ENCODE measurements at regions not wholly inside any gene's neighbourhood (a gene's known extent, or its start where the extent isn't known, plus 50 kb on each side); places are given as distances from the start of the nearest gene placed in this dataset.

DNA sequence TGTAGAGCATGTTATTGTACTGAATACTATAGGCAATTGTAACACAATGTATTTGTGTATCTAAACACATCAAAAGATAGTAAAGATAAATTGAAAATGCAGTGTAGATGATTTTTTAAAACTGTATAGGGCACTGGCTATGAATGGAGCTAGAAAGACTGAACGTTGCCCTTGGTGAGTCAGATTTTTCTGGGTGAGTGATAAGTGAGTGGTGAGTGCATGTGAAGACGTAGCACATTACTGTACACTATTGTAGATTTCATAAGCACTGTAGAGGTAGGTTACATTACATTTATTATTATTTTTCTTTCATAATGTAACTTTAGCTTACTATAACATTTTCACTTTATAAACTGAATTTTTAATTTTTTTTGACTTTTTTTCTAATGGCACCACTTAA lies 1491.6 kb downstream of the TECRL start:
- no peak for TF ChIP-seq EZH2 (IDR thresholded peaks at IDR 0.05; ENCODE audit: borderline replicate concordance)
- TF ChIP-seq, protein P1, sequence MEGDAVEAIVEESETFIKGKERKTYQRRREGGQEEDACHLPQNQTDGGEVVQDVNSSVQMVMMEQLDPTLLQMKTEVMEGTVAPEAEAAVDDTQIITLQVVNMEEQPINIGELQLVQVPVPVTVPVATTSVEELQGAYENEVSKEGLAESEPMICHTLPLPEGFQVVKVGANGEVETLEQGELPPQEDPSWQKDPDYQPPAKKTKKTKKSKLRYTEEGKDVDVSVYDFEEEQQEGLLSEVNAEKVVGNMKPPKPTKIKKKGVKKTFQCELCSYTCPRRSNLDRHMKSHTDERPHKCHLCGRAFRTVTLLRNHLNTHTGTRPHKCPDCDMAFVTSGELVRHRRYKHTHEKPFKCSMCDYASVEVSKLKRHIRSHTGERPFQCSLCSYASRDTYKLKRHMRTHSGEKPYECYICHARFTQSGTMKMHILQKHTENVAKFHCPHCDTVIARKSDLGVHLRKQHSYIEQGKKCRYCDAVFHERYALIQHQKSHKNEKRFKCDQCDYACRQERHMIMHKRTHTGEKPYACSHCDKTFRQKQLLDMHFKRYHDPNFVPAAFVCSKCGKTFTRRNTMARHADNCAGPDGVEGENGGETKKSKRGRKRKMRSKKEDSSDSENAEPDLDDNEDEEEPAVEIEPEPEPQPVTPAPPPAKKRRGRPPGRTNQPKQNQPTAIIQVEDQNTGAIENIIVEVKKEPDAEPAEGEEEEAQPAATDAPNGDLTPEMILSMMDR (IDR thresholded peaks at IDR 0.05; ENCODE audit: poor library complexity), result no peak
